GM23338 (cell line): ENCODE measurements at regions not wholly inside any gene's neighbourhood (a gene's known extent, or its start where the extent isn't known, plus 50 kb on each side); places are given as distances from the start of the nearest gene placed in this dataset.

Experiments used
- CREB1 ChIP-seq: fragments of 250-450 bp; sonication (Bioruptor Pico); IDR thresholded peaks from 2 replicates; pipeline ENCODE4 v1.5.0; 2020; ENCODE audit warnings: low read depth, mild to moderate bottlenecking, moderate library complexity
- CTCF ChIP-seq, 2 experiments: fragments of 200-600 bp in 1 of 2; sonication (generic) in 1 of 2; conservative IDR thresholded peaks; 2 replicates each; pipeline versions ENCODE4 v1.5.1 to v1.6.1; 2016 to 2017; ENCODE audit warnings: antibody characterized with exemption in 2 of 2, low read depth in 2 of 2, mild to moderate bottlenecking in 2 of 2, moderate library complexity in 1 of 2
- EZH2 ChIP-seq: fragments of 200-600 bp; sonication (generic); IDR thresholded peaks from one replicate; pipeline ENCODE4 v1.8.0; 2017; ENCODE audit warnings: antibody characterized with exemption, mild to moderate bottlenecking, low read depth; ENCODE audit not compliant: unreplicated experiment
- POLR2AphosphoS5 ChIP-seq: IDR thresholded peaks from 2 replicates; pipeline ENCODE4 v1.6.1; 2016; ENCODE audit warnings: antibody characterized with exemption, low read depth
- STAT1 ChIP-seq: IDR thresholded peaks from one replicate; pipeline ENCODE4 v1.6.1; 2016; ENCODE audit warnings: antibody characterized with exemption; ENCODE audit not compliant: unreplicated experiment
- TF ChIP-seq, protein P1 (sequence below): IDR thresholded peaks from one replicate; pipeline ENCODE4 v1.6.1; 2018; ENCODE audit warnings: antibody characterized with exemption; ENCODE audit not compliant: unreplicated experiment

- no peak for TF ChIP-seq POLR2AphosphoS5
- TF ChIP-seq CTCF (conservative IDR thresholded peaks at IDR 0.05; ENCODE audit: low read depth in 2 of 2) = no peak
- TF ChIP-seq CREB1 (CRISPR knock-in tag) = no peak
- TF ChIP-seq EZH2 = no peak
- TF ChIP-seq, protein P1, sequence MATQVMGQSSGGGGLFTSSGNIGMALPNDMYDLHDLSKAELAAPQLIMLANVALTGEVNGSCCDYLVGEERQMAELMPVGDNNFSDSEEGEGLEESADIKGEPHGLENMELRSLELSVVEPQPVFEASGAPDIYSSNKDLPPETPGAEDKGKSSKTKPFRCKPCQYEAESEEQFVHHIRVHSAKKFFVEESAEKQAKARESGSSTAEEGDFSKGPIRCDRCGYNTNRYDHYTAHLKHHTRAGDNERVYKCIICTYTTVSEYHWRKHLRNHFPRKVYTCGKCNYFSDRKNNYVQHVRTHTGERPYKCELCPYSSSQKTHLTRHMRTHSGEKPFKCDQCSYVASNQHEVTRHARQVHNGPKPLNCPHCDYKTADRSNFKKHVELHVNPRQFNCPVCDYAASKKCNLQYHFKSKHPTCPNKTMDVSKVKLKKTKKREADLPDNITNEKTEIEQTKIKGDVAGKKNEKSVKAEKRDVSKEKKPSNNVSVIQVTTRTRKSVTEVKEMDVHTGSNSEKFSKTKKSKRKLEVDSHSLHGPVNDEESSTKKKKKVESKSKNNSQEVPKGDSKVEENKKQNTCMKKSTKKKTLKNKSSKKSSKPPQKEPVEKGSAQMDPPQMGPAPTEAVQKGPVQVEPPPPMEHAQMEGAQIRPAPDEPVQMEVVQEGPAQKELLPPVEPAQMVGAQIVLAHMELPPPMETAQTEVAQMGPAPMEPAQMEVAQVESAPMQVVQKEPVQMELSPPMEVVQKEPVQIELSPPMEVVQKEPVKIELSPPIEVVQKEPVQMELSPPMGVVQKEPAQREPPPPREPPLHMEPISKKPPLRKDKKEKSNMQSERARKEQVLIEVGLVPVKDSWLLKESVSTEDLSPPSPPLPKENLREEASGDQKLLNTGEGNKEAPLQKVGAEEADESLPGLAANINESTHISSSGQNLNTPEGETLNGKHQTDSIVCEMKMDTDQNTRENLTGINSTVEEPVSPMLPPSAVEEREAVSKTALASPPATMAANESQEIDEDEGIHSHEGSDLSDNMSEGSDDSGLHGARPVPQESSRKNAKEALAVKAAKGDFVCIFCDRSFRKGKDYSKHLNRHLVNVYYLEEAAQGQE = no peak
- TF ChIP-seq STAT1 = no peak
Observed at GRCh38 chr2:228731517-228731916, 539.6 kb downstream of the PID1 start.
